HEK293 (cell line): ENCODE measurements at regions not wholly inside any gene's neighbourhood (a gene's known extent, or its start where the extent isn't known, plus 50 kb on each side); places are given as distances from the start of the nearest gene placed in this dataset.

ENCODE experiments used
- CTCF ChIA-PET: fragments of 350-600 bp; formaldehyde crosslinking; extraction: SDS; loops from one replicate; lab custom pipeline; 2021; ENCODE audit warnings: antibody characterized with exemption; lab: Yijun Ruan, JAX
- POLR2A ChIA-PET: fragments of 300-600 bp; formaldehyde crosslinking; extraction: SDS; loops from one replicate; lab custom pipeline; 2020; ENCODE audit warnings: antibody characterized with exemption, inconsistent platforms; lab: Yijun Ruan, JAX
- H3K27ac ChIP-seq: fragments of 200-500 bp; sonication (Bioruptor generic); 2 replicates; pipeline ENCODE4 v1.5.1; 2014; ENCODE audit warnings: low read depth, low read length, control low read depth, inconsistent platforms; ENCODE audit errors: extremely low read depth
- H3K36me3 ChIP-seq, 2 experiments: fragments of 200-500 bp in 1 of 2; sonication (Bioruptor generic) in 1 of 2; 1 replicate in 1 of 2; 2 replicates in 1 of 2; pipeline ENCODE4 v1.5.1; 2014 to 2017; ENCODE audit warnings: inconsistent platforms in 2 of 2, low read length in 2 of 2; ENCODE audit not compliant: control insufficient read depth in 2 of 2, insufficient read depth in 1 of 2
- H3K4me1 ChIP-seq: fragments of 200-500 bp; sonication (Bioruptor generic); 2 replicates; pipeline ENCODE4 v1.5.1; 2014; ENCODE audit warnings: mild to moderate bottlenecking, low read length, inconsistent platforms; ENCODE audit not compliant: control insufficient read depth, insufficient read depth
- H3K4me3 ChIP-seq: 2 replicates; pipeline ENCODE4 v1.5.1; 2011; ENCODE audit warnings: low read depth, mild to moderate bottlenecking, control low read depth, low read length, moderate library complexity
- H3K9me3 ChIP-seq: fragments of 200-500 bp; sonication (Bioruptor generic); 2 replicates; pipeline ENCODE4 v1.5.1; 2014; ENCODE audit warnings: low read depth, low read length, inconsistent platforms; ENCODE audit not compliant: control insufficient read depth, insufficient read depth
- KLF7 ChIP-seq: fragments of 450-650 bp; formaldehyde crosslinking; IDR thresholded peaks from 2 replicates; pipeline ENCODE4 v1.5.1; 2016; ENCODE audit warnings: missing biosample characterization, missing genetic modification characterization, borderline replicate concordance
- PRDM1 ChIP-seq: fragments of 450-650 bp; formaldehyde crosslinking; IDR thresholded peaks from 2 replicates; pipeline ENCODE4; 2016; ENCODE audit warnings: missing biosample characterization, missing genetic modification characterization
- REPIN1 ChIP-seq: fragments of 450-650 bp; formaldehyde crosslinking; IDR thresholded peaks from 2 replicates; pipeline ENCODE4 v1.5.1; 2017; ENCODE audit warnings: missing biosample characterization, missing genetic modification characterization, low read depth
- ZBTB8A ChIP-seq: fragments of 450-650 bp; formaldehyde crosslinking; IDR thresholded peaks from 2 replicates; pipeline ENCODE4 v1.5.1; 2016; ENCODE audit warnings: missing biosample characterization, missing genetic modification characterization
- ZEB2 ChIP-seq: fragments of 450-650 bp; formaldehyde crosslinking; IDR thresholded peaks from 2 replicates; pipeline ENCODE4 v1.5.1; 2016; ENCODE audit warnings: missing biosample characterization, missing genetic modification characterization
- ZFHX2 ChIP-seq: fragments of 450-650 bp; formaldehyde crosslinking; conservative IDR thresholded peaks from 2 replicates; pipeline ENCODE4 v1.5.1; 2016; ENCODE audit warnings: missing biosample characterization, missing genetic modification characterization
- ZIC2 ChIP-seq: fragments of 450-650 bp; formaldehyde crosslinking; IDR thresholded peaks from 2 replicates; pipeline ENCODE4 v1.5.1; 2016; ENCODE audit warnings: missing biosample characterization, missing genetic modification characterization
- ZNF132 ChIP-seq: fragments of 450-650 bp; formaldehyde crosslinking; IDR thresholded peaks from 2 replicates; pipeline ENCODE4 v1.5.1; 2017; ENCODE audit warnings: missing biosample characterization, missing genetic modification characterization, borderline replicate concordance
- ZNF174 ChIP-seq: fragments of 450-650 bp; formaldehyde crosslinking; IDR thresholded peaks from 2 replicates; pipeline ENCODE4 v1.5.0; 2017; ENCODE audit warnings: missing biosample characterization, mild to moderate bottlenecking, missing genetic modification characterization
- ZNF2 ChIP-seq: fragments of 450-650 bp; formaldehyde crosslinking; IDR thresholded peaks from 2 replicates; pipeline ENCODE4 v1.5.1; 2016; ENCODE audit warnings: missing biosample characterization, missing genetic modification characterization
- ZNF266 ChIP-seq: fragments of 450-650 bp; formaldehyde crosslinking; IDR thresholded peaks from 2 replicates; pipeline ENCODE4 v1.5.1; 2016; ENCODE audit warnings: missing biosample characterization, missing genetic modification characterization, low read depth
- ZNF391 ChIP-seq: fragments of 450-650 bp; formaldehyde crosslinking; IDR thresholded peaks from 2 replicates; pipeline ENCODE4 v1.5.1; 2016; ENCODE audit warnings: low read depth, missing biosample characterization, missing genetic modification characterization, borderline replicate concordance
- ZNF530 ChIP-seq: fragments of 450-650 bp; formaldehyde crosslinking; IDR thresholded peaks from 2 replicates; pipeline ENCODE4 v1.5.1; 2016; ENCODE audit warnings: low read depth, missing biosample characterization, missing genetic modification characterization
- ZNF621 ChIP-seq: fragments of 450-650 bp; formaldehyde crosslinking; IDR thresholded peaks from 2 replicates; pipeline ENCODE4 v1.5.1; 2017; ENCODE audit warnings: missing biosample characterization, missing genetic modification characterization
- ZNF629 ChIP-seq: fragments of 450-650 bp; formaldehyde crosslinking; IDR thresholded peaks from 2 replicates; pipeline ENCODE4 v1.5.1; 2017; ENCODE audit warnings: missing biosample characterization, missing genetic modification characterization
- ZNF677 ChIP-seq: fragments of 450-650 bp; IDR thresholded peaks from 2 replicates; pipeline ENCODE4 v1.5.0; 2018; ENCODE audit warnings: missing biosample characterization, mild to moderate bottlenecking, missing genetic modification characterization, moderate library complexity
- TF ChIP-seq, protein P1 (sequence below): fragments of 450-650 bp; formaldehyde crosslinking; IDR thresholded peaks from 2 replicates; pipeline ENCODE4 v1.5.1; 2016; ENCODE audit warnings: missing biosample characterization, missing genetic modification characterization
- TF ChIP-seq, protein P2 (sequence below): fragments of 450-650 bp; formaldehyde crosslinking; IDR thresholded peaks from 2 replicates; pipeline ENCODE4 v1.5.1; 2016; ENCODE audit warnings: missing biosample characterization, missing genetic modification characterization, low read depth
- TF ChIP-seq, protein P3 (sequence below): fragments of 450-650 bp; formaldehyde crosslinking; IDR thresholded peaks from 2 replicates; pipeline ENCODE4 v1.5.1; 2017; ENCODE audit warnings: missing biosample characterization, missing genetic modification characterization
- TF ChIP-seq, protein P4 (sequence below): fragments of 450-650 bp; formaldehyde crosslinking; IDR thresholded peaks from 2 replicates; pipeline ENCODE4 v1.5.1; 2016; ENCODE audit warnings: missing biosample characterization, missing genetic modification characterization
- TF ChIP-seq, protein P5 (sequence below): fragments of 450-650 bp; formaldehyde crosslinking; IDR thresholded peaks from 2 replicates; pipeline ENCODE4 v1.5.1; 2016; ENCODE audit warnings: missing biosample characterization, missing genetic modification characterization

DNA sequence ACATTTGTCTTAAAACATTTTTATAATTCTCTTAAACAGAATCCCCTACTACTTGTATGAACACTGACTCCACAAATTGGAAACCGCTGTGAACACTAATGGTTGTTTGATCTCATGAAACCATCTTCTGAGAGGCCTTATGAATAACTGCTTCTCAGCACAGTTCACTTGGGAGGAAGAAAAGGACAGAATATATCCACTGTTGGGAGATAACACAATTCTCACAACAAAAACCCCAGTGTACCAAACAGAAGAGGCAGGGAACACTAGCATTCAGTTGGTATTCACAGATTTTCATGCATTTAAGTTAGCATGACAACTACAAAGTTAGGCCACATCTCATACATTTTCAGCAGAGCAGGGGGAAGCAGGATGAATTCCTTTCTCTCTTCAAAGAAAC, 89.0 kb upstream of the SELENOP start (continued):
- TF ChIP-seq ZNF629 (tag by site-specific recombination) (no peak), ZNF174 (tag by site-specific recombination) (no peak), ZNF530 (tag by site-specific recombination) (no peak), PRDM1 (no peak), ZNF132 (tag by site-specific recombination) (no peak)
- TF ChIP-seq, protein P1, sequence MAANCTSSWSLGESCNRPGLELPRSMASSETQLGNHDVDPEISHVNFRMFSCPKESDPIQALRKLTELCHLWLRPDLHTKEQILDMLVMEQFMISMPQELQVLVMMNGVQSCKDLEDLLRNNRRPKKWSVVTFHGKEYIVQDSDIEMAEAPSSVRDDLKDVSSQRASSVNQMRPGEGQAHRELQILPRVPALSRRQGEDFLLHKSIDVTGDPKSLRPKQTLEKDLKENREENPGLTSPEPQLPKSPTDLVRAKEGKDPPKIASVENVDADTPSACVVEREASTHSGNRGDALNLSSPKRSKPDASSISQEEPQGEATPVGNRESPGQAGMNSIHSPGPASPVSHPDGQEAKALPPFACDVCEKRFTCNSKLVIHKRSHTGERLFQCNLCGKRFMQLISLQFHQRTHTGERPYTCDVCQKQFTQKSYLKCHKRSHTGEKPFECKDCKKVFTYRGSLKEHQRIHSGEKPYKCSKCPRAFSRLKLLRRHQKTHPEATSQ (tag by site-specific recombination), result no peak
- TF ChIP-seq, protein P2, sequence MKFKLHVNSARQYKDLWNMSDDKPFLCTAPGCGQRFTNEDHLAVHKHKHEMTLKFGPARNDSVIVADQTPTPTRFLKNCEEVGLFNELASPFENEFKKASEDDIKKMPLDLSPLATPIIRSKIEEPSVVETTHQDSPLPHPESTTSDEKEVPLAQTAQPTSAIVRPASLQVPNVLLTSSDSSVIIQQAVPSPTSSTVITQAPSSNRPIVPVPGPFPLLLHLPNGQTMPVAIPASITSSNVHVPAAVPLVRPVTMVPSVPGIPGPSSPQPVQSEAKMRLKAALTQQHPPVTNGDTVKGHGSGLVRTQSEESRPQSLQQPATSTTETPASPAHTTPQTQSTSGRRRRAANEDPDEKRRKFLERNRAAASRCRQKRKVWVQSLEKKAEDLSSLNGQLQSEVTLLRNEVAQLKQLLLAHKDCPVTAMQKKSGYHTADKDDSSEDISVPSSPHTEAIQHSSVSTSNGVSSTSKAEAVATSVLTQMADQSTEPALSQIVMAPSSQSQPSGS (tag by site-specific recombination), result no peak

DNA sequence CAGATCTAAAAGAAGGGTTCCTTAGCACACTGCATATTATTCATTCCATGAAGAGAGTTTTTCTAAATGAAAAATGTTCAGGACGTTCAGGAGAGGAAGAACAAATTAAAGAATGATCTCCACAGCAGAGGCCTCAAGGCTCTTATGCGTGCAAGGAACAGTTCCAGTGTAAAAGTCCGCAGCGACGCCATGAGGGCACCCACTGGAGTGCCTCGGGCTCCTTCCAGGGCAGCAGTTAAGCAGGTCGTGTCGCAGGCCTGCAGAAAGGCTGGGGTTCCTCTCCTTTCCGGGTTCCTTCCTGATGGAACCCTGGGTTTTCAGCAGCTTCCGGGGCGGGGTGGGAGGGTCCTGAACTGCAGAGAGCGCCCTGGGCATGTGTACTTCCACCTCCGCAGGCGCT, 87.1 kb upstream of the SELENOP start:
- no peaks in the 10 kb centered on the region for H3K4me1 ChIP-seq
- ChIA-PET POLR2A (no interaction called here), CTCF (interaction anchor here (2.9 kb wide), 1 partner anchor 9 kb away, joined by 9 read pairs; no protein-coding TSS in a partner anchor)
- TF ChIP-seq ZNF621 (tag by site-specific recombination), result no peak
- TF ChIP-seq ZIC2, result no peak
- TF ChIP-seq, protein P3, sequence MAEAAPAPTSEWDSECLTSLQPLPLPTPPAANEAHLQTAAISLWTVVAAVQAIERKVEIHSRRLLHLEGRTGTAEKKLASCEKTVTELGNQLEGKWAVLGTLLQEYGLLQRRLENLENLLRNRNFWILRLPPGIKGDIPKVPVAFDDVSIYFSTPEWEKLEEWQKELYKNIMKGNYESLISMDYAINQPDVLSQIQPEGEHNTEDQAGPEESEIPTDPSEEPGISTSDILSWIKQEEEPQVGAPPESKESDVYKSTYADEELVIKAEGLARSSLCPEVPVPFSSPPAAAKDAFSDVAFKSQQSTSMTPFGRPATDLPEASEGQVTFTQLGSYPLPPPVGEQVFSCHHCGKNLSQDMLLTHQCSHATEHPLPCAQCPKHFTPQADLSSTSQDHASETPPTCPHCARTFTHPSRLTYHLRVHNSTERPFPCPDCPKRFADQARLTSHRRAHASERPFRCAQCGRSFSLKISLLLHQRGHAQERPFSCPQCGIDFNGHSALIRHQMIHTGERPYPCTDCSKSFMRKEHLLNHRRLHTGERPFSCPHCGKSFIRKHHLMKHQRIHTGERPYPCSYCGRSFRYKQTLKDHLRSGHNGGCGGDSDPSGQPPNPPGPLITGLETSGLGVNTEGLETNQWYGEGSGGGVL (tag by site-specific recombination), result no peak
- TF ChIP-seq, protein P4, sequence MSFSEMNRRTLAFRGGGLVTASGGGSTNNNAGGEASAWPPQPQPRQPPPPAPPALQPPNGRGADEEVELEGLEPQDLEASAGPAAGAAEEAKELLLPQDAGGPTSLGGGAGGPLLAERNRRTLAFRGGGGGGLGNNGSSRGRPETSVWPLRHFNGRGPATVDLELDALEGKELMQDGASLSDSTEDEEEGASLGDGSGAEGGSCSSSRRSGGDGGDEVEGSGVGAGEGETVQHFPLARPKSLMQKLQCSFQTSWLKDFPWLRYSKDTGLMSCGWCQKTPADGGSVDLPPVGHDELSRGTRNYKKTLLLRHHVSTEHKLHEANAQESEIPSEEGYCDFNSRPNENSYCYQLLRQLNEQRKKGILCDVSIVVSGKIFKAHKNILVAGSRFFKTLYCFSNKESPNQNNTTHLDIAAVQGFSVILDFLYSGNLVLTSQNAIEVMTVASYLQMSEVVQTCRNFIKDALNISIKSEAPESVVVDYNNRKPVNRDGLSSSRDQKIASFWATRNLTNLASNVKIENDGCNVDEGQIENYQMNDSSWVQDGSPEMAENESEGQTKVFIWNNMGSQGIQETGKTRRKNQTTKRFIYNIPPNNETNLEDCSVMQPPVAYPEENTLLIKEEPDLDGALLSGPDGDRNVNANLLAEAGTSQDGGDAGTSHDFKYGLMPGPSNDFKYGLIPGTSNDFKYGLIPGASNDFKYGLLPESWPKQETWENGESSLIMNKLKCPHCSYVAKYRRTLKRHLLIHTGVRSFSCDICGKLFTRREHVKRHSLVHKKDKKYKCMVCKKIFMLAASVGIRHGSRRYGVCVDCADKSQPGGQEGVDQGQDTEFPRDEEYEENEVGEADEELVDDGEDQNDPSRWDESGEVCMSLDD (tag by site-specific recombination), result no peak
- TF ChIP-seq ZFHX2 (tag by site-specific recombination), result no peak
- TF ChIP-seq ZNF2 (tag by site-specific recombination), result no peak
- TF ChIP-seq ZBTB8A (tag by site-specific recombination), result no peak
- TF ChIP-seq ZNF391 (tag by site-specific recombination), result no peak
- no peak for TF ChIP-seq ZNF266
- no peak for TF ChIP-seq ZEB2 (tag by site-specific recombination)
- no peak for TF ChIP-seq KLF7 (tag by site-specific recombination)
- TF ChIP-seq ZNF677 (tag by site-specific recombination), result no peak
- no peak for TF ChIP-seq REPIN1 (tag by site-specific recombination)
- TF ChIP-seq, protein P5, sequence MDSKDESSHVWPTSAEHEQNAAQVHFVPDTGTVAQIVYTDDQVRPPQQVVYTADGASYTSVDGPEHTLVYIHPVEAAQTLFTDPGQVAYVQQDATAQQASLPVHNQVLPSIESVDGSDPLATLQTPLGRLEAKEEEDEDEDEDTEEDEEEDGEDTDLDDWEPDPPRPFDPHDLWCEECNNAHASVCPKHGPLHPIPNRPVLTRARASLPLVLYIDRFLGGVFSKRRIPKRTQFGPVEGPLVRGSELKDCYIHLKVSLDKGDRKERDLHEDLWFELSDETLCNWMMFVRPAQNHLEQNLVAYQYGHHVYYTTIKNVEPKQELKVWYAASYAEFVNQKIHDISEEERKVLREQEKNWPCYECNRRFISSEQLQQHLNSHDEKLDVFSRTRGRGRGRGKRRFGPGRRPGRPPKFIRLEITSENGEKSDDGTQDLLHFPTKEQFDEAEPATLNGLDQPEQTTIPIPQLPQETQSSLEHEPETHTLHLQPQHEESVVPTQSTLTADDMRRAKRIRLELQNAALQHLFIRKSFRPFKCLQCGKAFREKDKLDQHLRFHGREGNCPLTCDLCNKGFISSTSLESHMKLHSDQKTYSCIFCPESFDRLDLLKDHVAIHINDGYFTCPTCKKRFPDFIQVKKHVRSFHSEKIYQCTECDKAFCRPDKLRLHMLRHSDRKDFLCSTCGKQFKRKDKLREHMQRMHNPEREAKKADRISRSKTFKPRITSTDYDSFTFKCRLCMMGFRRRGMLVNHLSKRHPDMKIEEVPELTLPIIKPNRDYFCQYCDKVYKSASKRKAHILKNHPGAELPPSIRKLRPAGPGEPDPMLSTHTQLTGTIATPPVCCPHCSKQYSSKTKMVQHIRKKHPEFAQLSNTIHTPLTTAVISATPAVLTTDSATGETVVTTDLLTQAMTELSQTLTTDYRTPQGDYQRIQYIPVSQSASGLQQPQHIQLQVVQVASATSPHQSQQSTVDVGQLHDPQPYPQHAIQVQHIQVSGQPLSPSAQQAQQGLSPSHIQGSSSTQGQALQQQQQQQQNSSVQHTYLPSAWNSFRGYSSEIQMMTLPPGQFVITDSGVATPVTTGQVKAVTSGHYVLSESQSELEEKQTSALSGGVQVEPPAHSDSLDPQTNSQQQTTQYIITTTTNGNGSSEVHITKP, result no peak
- TF ChIP-seq, all 188 proteins: peak for 0
- Histone ChIP-seq H3K27ac (no peak overlapping the region), H3K9me3 (no peaks in the 10 kb centered on the region), H3K4me3 (no peak overlapping the region), H3K36me3 (no peaks in the 10 kb centered on the region)
